ENCODE measurements at regions not wholly inside any gene's neighbourhood (a gene's known extent, or its start where the extent isn't known, plus 50 kb on each side); places are given as distances from the start of the nearest gene placed in this dataset.
A peak's percentile ranks its signal among the peaks of the same experiment; 100 is the strongest.

DNA sequence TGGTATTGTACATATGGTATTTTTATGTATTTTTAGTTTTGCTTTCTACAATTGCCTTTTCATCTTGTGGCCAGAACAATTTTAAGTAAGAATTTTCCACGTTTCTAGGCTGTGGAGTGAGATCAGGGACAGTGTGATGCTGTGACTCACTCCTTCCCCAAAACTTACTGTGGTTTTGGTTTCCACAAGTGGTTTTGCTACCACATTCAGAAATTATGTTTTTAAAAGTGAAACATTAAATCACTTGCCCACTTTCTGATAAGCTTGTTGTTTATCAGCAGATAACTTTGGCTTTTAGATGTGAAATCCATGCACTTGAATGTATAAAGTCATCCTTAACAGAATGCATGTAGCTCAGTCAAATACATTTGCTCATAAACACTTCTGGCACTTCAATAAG lies 192.2 kb upstream of the THRB start:
- H3K36me3 ChIP-seq (ENCODE audit: low read depth): no peaks in the 10 kb centered on the region
- H3K79me2 ChIP-seq (ENCODE audit: low read depth): no peaks in the 10 kb centered on the region
- ChIA-PET POLR2A (ENCODE audit: unreplicated experiment) (no interaction called here), CTCF (no interaction called here)
- peaks cover 7% of the 10 kb centered on the region; the same call in 1 of the 2 replicates for H3K4me1 ChIP-seq (replicated peaks; ENCODE audit: insufficient read depth)
- intact Hi-C loops (cut with micrococcal nuclease; ENCODE audit: unreplicated experiment): loop anchor here (10.0 kb wide), 1 partner anchor 542 kb away; no protein-coding TSS in a partner anchor
- no peak for DNase-seq
- no peaks in the 10 kb centered on the region for H3K27me3 ChIP-seq (ENCODE audit: insufficient read depth, low read depth)
- no peak for TF ChIP-seq EZH2 (IDR thresholded peaks at IDR 0.05; ENCODE audit: low read depth)
- TF ChIP-seq, protein P1, sequence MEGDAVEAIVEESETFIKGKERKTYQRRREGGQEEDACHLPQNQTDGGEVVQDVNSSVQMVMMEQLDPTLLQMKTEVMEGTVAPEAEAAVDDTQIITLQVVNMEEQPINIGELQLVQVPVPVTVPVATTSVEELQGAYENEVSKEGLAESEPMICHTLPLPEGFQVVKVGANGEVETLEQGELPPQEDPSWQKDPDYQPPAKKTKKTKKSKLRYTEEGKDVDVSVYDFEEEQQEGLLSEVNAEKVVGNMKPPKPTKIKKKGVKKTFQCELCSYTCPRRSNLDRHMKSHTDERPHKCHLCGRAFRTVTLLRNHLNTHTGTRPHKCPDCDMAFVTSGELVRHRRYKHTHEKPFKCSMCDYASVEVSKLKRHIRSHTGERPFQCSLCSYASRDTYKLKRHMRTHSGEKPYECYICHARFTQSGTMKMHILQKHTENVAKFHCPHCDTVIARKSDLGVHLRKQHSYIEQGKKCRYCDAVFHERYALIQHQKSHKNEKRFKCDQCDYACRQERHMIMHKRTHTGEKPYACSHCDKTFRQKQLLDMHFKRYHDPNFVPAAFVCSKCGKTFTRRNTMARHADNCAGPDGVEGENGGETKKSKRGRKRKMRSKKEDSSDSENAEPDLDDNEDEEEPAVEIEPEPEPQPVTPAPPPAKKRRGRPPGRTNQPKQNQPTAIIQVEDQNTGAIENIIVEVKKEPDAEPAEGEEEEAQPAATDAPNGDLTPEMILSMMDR (conservative IDR thresholded peaks at IDR 0.05): no peak
- no peaks in the 10 kb centered on the region for H3F3A ChIP-seq (ENCODE audit: insufficient read depth, low read depth)
- BruUV-seq (replicated peaks): no TSS peak
- no peak overlapping the region for H2AFZ ChIP-seq
- no peak overlapping the region for H3K27ac ChIP-seq
- no peak overlapping the region for H3K4me2 ChIP-seq
- no peaks in the 10 kb centered on the region for H4K20me1 ChIP-seq (ENCODE audit: insufficient read depth)
- H3K9me3 ChIP-seq (ENCODE audit: insufficient read depth, low read depth): no peaks in the 10 kb centered on the region
- H3K9me2 ChIP-seq (ENCODE audit: insufficient read depth): no peaks in the 10 kb centered on the region
- H3K4me3 ChIP-seq: no peak overlapping the region

DNA sequence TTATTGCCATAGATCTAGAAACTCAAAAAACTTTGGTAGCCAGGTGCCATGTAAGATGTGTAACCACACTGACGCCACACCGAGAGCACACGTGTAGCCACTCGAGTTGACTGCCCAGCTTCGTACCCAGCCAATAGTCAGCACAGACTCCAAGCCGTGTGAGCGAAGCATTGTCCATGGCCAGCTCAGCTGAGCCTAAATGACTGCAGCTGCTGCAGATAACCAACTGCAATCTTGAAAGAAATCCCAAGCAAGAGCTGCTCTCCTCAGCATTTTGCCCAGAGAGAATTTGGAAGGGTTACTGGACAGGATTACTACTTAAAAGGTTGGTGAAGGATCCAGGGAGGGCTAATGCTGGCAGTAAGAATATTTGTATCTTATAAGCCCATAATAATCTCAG lies 193.0 kb upstream of the THRB start:
- no peaks in the 10 kb centered on the region for H3K9me3 ChIP-seq (ENCODE audit: insufficient read depth, low read depth)
- H4K20me1 ChIP-seq (ENCODE audit: insufficient read depth): no peaks in the 10 kb centered on the region
- H3K36me3 ChIP-seq (ENCODE audit: low read depth): no peaks in the 10 kb centered on the region
- no peak overlapping the region for H3K4me2 ChIP-seq
- no peak for DNase-seq
- BruUV-seq (replicated peaks): no TSS peak
- H3F3A ChIP-seq (ENCODE audit: insufficient read depth, low read depth): no peaks in the 10 kb centered on the region
- intact Hi-C loops (cut with micrococcal nuclease; ENCODE audit: unreplicated experiment): loop anchor here (10.0 kb wide), 1 partner anchor 543 kb away; no protein-coding TSS in a partner anchor
- H3K4me3 ChIP-seq: no peak overlapping the region
- ChIA-PET CTCF (no interaction called here), POLR2A (ENCODE audit: unreplicated experiment) (no interaction called here)
- no peaks in the 10 kb centered on the region for H3K9me2 ChIP-seq (ENCODE audit: insufficient read depth)
- no peak overlapping the region for H3K27ac ChIP-seq
- peaks cover 7% of the 10 kb centered on the region; the same call in 1 of the 2 replicates for H3K4me1 ChIP-seq (replicated peaks; ENCODE audit: insufficient read depth)
- TF ChIP-seq, protein P1 (conservative IDR thresholded peaks at IDR 0.05): no peak
- no peak for TF ChIP-seq EZH2 (IDR thresholded peaks at IDR 0.05; ENCODE audit: low read depth)
- H3K27me3 ChIP-seq (ENCODE audit: insufficient read depth, low read depth): no peaks in the 10 kb centered on the region
- H3K79me2 ChIP-seq (ENCODE audit: low read depth): no peaks in the 10 kb centered on the region
- H2AFZ ChIP-seq: no peak overlapping the region

- Histone ChIP-seq H3K4me1 (replicated peaks; ENCODE audit: insufficient read depth) (peaks cover 7% of the 10 kb centered on the region; the same call in 1 of the 2 replicates), H2AFZ (no peak overlapping the region), H3K9me2 (ENCODE audit: insufficient read depth) (no peaks in the 10 kb centered on the region), H3K27ac (no peak overlapping the region), H3K27me3 (ENCODE audit: insufficient read depth, low read depth) (no peaks in the 10 kb centered on the region), H3K36me3 (ENCODE audit: low read depth) (no peaks in the 10 kb centered on the region), H3F3A (ENCODE audit: insufficient read depth, low read depth) (no peaks in the 10 kb centered on the region), H3K4me3 (no peak overlapping the region), H4K20me1 (ENCODE audit: insufficient read depth) (no peaks in the 10 kb centered on the region), H3K79me2 (ENCODE audit: low read depth) (no peaks in the 10 kb centered on the region), H3K9me3 (ENCODE audit: insufficient read depth, low read depth) (no peaks in the 10 kb centered on the region), H3K4me2 (no peak overlapping the region)
- BruUV-seq (replicated peaks): no TSS peak
- intact Hi-C loops (cut with micrococcal nuclease; ENCODE audit: unreplicated experiment): loop anchor here (10.0 kb wide), 1 partner anchor 544 kb away; no protein-coding TSS in a partner anchor
- no peak for TF ChIP-seq EZH2 (IDR thresholded peaks at IDR 0.05; ENCODE audit: low read depth)
- TF ChIP-seq, protein P1 (conservative IDR thresholded peaks at IDR 0.05): no peak
- ChIA-PET CTCF (interaction anchor here (0.7 kb wide), 1 partner anchor 278 kb away, joined by 3 read pairs; no protein-coding TSS in a partner anchor), POLR2A (ENCODE audit: unreplicated experiment) (interaction anchor here (0.6 kb wide), 2 partner anchors 445 to 450 kb away, joined by 3 read pairs; no protein-coding TSS in a partner anchor)
- DNase-seq: peak; percentile 26 to 49
These were observed 193.9 kb upstream of the THRB start for GRCh38 chr3:24688446-24689148.

Data from PC-9 (cell line).